IMR-90 (cell line): ENCODE measurements at regions not wholly inside any gene's neighbourhood (a gene's known extent, or its start where the extent isn't known, plus 50 kb on each side); places are given as distances from the start of the nearest gene placed in this dataset.

Source experiments
- ATAC-seq: fragments of 200-7000 bp; cut with Tn5 transposase; 2 replicates; pipeline ENCODE4 v1.9.1; 2020; ENCODE audit warnings: low read depth, mild to moderate bottlenecking, moderate library complexity
- BruUV-seq: library from RNA; stranded (reverse); fragments of 400-500 nt; replicated peaks from 2 replicates; lab custom pipeline; 2021; lab: Mats Ljungman, UMichigan
- CTCF ChIA-PET: fragments of 300-600 bp; formaldehyde crosslinking; extraction: SDS; loops from one replicate; lab custom pipeline; 2021; ENCODE audit warnings: antibody characterized with exemption; lab: Yijun Ruan, JAX
- POLR2A ChIA-PET: fragments of 300-600 bp; sonication (Branson Sonifier 250); formaldehyde crosslinking; loops from one replicate; lab custom pipeline; 2022; ENCODE audit warnings: antibody characterized with exemption; ENCODE audit not compliant: unreplicated experiment; lab: Charles Lee
- DNase-seq: peaks from one replicate; pipeline ENCODE4 v3.0.0; 2013
- H2AFZ ChIP-seq: replicated peaks from 2 replicates; pipeline ENCODE3; 2013; ENCODE audit warnings: low read length, mild to moderate bottlenecking; ENCODE audit not compliant: poor library complexity
- H2AK5ac ChIP-seq: 2 replicates; pipeline ENCODE4 v1.6.1; 2013; ENCODE audit warnings: low read depth, low read length, inconsistent platforms
- H2AK9ac ChIP-seq: replicated peaks from 2 replicates; pipeline ENCODE3; 2013; ENCODE audit warnings: mild to moderate bottlenecking, low read depth, low read length, moderate library complexity; ENCODE audit not compliant: poor library complexity
- H2BK120ac ChIP-seq: 2 replicates; pipeline ENCODE4 v1.6.1; 2013; ENCODE audit warnings: low read depth, low read length, inconsistent platforms
- H2BK15ac ChIP-seq: 3 replicates; pipeline ENCODE4 v1.6.1; 2013; ENCODE audit warnings: low read depth, low read length, inconsistent platforms
- H2BK20ac ChIP-seq: 2 replicates; pipeline ENCODE4 v1.6.1; 2013; ENCODE audit warnings: low read depth, mild to moderate bottlenecking, inconsistent platforms, low read length, moderate library complexity
- H2BK5ac ChIP-seq: 2 replicates; pipeline ENCODE4 v1.6.1; 2013; ENCODE audit warnings: mild to moderate bottlenecking, low read depth, low read length, inconsistent platforms; ENCODE audit not compliant: poor library complexity, severe bottlenecking
- H3K14ac ChIP-seq: replicated peaks from 2 replicates; pipeline ENCODE4 v1.6.1; 2013; ENCODE audit warnings: low read depth, low read length, inconsistent platforms
- H3K18ac ChIP-seq: 2 replicates; pipeline ENCODE4 v1.6.1; 2013; ENCODE audit warnings: low read depth, low read length, control low read depth
- H3K23ac ChIP-seq: 2 replicates; pipeline ENCODE4 v1.6.1; 2013; ENCODE audit warnings: low read depth, low read length, inconsistent platforms
- H3K27ac ChIP-seq: 2 replicates; pipeline ENCODE4 v1.5.1; 2013; ENCODE audit warnings: mild to moderate bottlenecking, control low read depth, low read length; ENCODE audit not compliant: insufficient read depth
- H3K27me3 ChIP-seq: 2 replicates; pipeline ENCODE4 v1.6.1; 2013; ENCODE audit warnings: low read length; ENCODE audit not compliant: control insufficient read depth, insufficient read depth
- H3K36me3 ChIP-seq: 2 replicates; pipeline ENCODE4 v1.6.1; 2013; ENCODE audit warnings: low read length, mixed read lengths; ENCODE audit not compliant: control insufficient read depth, insufficient read depth
- H3K4ac ChIP-seq: 2 replicates; pipeline ENCODE4 v1.6.1; 2013; ENCODE audit warnings: low read depth, low read length, inconsistent platforms
- H3K4me1 ChIP-seq: 2 replicates; pipeline ENCODE4 v1.6.1; 2013; ENCODE audit warnings: low read length, mixed read lengths; ENCODE audit not compliant: control insufficient read depth, insufficient read depth
- H3K4me2 ChIP-seq: 2 replicates; pipeline ENCODE4 v1.6.1; 2013; ENCODE audit warnings: low read depth, mild to moderate bottlenecking, control low read depth, low read length, moderate library complexity
- H3K4me3 ChIP-seq: 2 replicates; pipeline ENCODE4 v1.5.1; 2013; ENCODE audit warnings: low read depth, mild to moderate bottlenecking, control low read depth, low read length, moderate library complexity; ENCODE audit not compliant: insufficient read depth
- H3K56ac ChIP-seq: 2 replicates; pipeline ENCODE4 v1.6.1; 2013; ENCODE audit warnings: low read length, inconsistent platforms; ENCODE audit not compliant: insufficient read depth; ENCODE audit errors: extremely low read depth
- H3K79me1 ChIP-seq, 2 experiments: 2 replicates each; pipeline ENCODE4 v1.6.1; 2013; ENCODE audit warnings: low read length in 2 of 2, inconsistent platforms in 1 of 2, low read depth in 1 of 2
- H3K9ac ChIP-seq: 2 replicates; pipeline ENCODE4 v1.6.1; 2013; ENCODE audit warnings: low read depth, low read length, control low read depth
- H3K9me1 ChIP-seq: 2 replicates; pipeline ENCODE4 v1.6.1; 2013; ENCODE audit warnings: low read length, inconsistent platforms; ENCODE audit not compliant: insufficient read depth
- H3K9me3 ChIP-seq: 2 replicates; pipeline ENCODE4 v1.6.1; 2013; ENCODE audit warnings: low read length; ENCODE audit not compliant: control insufficient read depth, insufficient read depth
- H4K20me1 ChIP-seq: 2 replicates; pipeline ENCODE4 v1.6.1; 2013; ENCODE audit warnings: low read length, inconsistent platforms; ENCODE audit not compliant: insufficient read depth
- H4K5ac ChIP-seq: 2 replicates; pipeline ENCODE4 v1.6.1; 2013; ENCODE audit warnings: mild to moderate bottlenecking, low read depth, low read length, control low read depth
- H4K8ac ChIP-seq, 2 experiments: 2 replicates each; pipeline ENCODE4 v1.6.1; 2013; ENCODE audit warnings: low read depth in 2 of 2, low read length in 2 of 2, control low read depth in 1 of 2, inconsistent platforms in 1 of 2
- H4K91ac ChIP-seq: 2 replicates; pipeline ENCODE4 v1.6.1; 2013; ENCODE audit warnings: low read depth, low read length, inconsistent platforms; ENCODE audit not compliant: insufficient read depth
- CEBPB ChIP-seq: IDR thresholded peaks from 2 replicates; pipeline ENCODE4 v1.6.1; 2012; ENCODE audit warnings: low read depth, low read length, improper control_type of control experiment
- CHD1 ChIP-seq: IDR thresholded peaks from 2 replicates; pipeline ENCODE4 v1.6.1; 2012; ENCODE audit warnings: low read depth, low read length, improper control_type of control experiment
- FOS ChIP-seq: fragments of 150-350 bp; IDR thresholded peaks from 2 replicates; pipeline ENCODE4 v1.6.1; 2016; ENCODE audit warnings: low read depth, low read length
- MAFK ChIP-seq: IDR thresholded peaks from 2 replicates; pipeline ENCODE4 v1.6.1; 2012; ENCODE audit warnings: low read depth, low read length, improper control_type of control experiment
- MAZ ChIP-seq: IDR thresholded peaks from 2 replicates; pipeline ENCODE4 v1.6.1; 2012; ENCODE audit warnings: low read depth, mild to moderate bottlenecking, low read length, improper control_type of control experiment, moderate library complexity, borderline replicate concordance
- MXI1 ChIP-seq: IDR thresholded peaks from 2 replicates; pipeline ENCODE4 v1.6.1; 2012; ENCODE audit warnings: low read depth, mild to moderate bottlenecking, low read length, moderate library complexity, borderline replicate concordance
- RFX5 ChIP-seq: IDR thresholded peaks from 2 replicates; pipeline ENCODE4 v1.8.0; 2012; ENCODE audit warnings: low read depth, mild to moderate bottlenecking, low read length, moderate library complexity
- SMC3 ChIP-seq: fragments of 150-350 bp; IDR thresholded peaks from 2 replicates; pipeline ENCODE4 v1.6.1; 2016; ENCODE audit warnings: low read depth, mild to moderate bottlenecking, antibody characterized with exemption, low read length, moderate library complexity
- WGBS, 2 experiments: methylation state at CpG; one replicate each; pipeline versions ENCODE4 v1.1.5 to v1.1.7; 2013; ENCODE audit warnings: missing lambda C conversion rate in 2 of 2; ENCODE audit not compliant: insufficient read length in 1 of 2; ENCODE audit errors: extremely low coverage in 2 of 2; 5-methylcytosine and 5-hydroxymethylcytosine counted together
- dilution Hi-C: fragments of 300-500 bp; cut with HindIII; formaldehyde crosslinking; loops from one replicate; pipeline ENCODE4 v1.14.3; 2018; ENCODE audit warnings: low sequenced_read_pairs; ENCODE audit not compliant: unreplicated experiment
- in situ Hi-C: fragments of 300-500 bp; cut with MboI; formaldehyde crosslinking; loops from 3 replicates; pipeline ENCODE4 v1.14.3; 2019; ENCODE audit warnings: low sequenced_read_pairs, inconsistent platforms, mixed read lengths
- intact Hi-C: fragments of 100-400 bp; cut with micrococcal nuclease; formaldehyde crosslinking; loops from 2 replicates; pipeline ENCODE4 v1.10.0; 2022
- TF ChIP-seq, protein P1 (sequence below): conservative IDR thresholded peaks from 2 replicates; pipeline ENCODE4 v1.5.1; 2012; ENCODE audit warnings: mild to moderate bottlenecking, low read depth, low read length, improper control_type of control experiment
- TF ChIP-seq, protein P2 (sequence below): fragments of 150-350 bp; IDR thresholded peaks from 2 replicates; pipeline ENCODE4 v1.6.1; 2016; ENCODE audit warnings: low read depth, mild to moderate bottlenecking, low read length, moderate library complexity, borderline replicate concordance

DNA sequence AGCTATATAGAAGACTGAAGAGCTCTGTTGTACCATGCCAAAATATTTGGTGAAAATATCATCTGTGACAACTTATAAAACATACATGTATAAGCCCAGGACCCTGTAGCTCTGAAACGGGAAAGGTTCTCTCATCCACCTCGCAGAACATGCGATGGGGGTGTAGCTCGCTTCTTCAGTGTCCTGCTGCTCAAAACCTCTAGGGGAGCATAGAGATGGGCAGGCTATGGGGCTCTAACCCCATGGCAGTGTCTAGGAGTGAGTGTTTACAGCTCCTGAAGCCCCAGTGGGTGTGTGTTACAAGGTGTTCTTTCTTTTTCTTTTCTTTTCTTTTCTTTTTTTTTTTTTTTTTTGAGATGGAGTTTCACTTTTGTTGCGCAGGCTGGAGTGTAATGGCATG is 505.2 kb upstream of the SYNCRIP start:
- H3K9me1 ChIP-seq: no peaks in the 10 kb centered on the region
- no CpG with 5 or more reads among the region's 5 CpGs for WGBS, 2 experiments
- DNase-seq (no peak), ATAC-seq (no peak)
- no peaks in the 10 kb centered on the region for H3K27me3 ChIP-seq
- no peak overlapping the region for H2BK20ac ChIP-seq
- H3K4me2 ChIP-seq: no peak overlapping the region
- no peak overlapping the region for H2BK15ac ChIP-seq
- BruUV-seq: no TSS peak
- H2BK5ac ChIP-seq: no peak overlapping the region
- no peaks in the 10 kb centered on the region for H4K20me1 ChIP-seq
- H2AK9ac ChIP-seq: no peak overlapping the region
- in situ Hi-C loops (no loop called here), intact Hi-C loops (no loop called here), dilution Hi-C loops (no loop called here)
- H2AK5ac ChIP-seq: no peak overlapping the region
- ChIA-PET CTCF (no interaction called here), POLR2A (no interaction called here)
- H3K4me1 ChIP-seq: no peaks in the 10 kb centered on the region
- no peak overlapping the region for H3K4me3 ChIP-seq
- H3K4ac ChIP-seq: no peak overlapping the region
- H3K9ac ChIP-seq: no peak overlapping the region
- no peak overlapping the region for H3K18ac ChIP-seq
- peaks cover 7% of the 10 kb centered on the region; the same call in 1 of the 2 replicates for H3K9me3 ChIP-seq
- no peaks in the 10 kb centered on the region for H3K79me1 ChIP-seq
- no peak overlapping the region for H2AFZ ChIP-seq
- H3K36me3 ChIP-seq: no peaks in the 10 kb centered on the region
- no peak overlapping the region for H4K5ac ChIP-seq
- H4K8ac ChIP-seq: no peak overlapping the region
- no peak overlapping the region for H3K14ac ChIP-seq
- no peak overlapping the region for H2BK120ac ChIP-seq
- no peak overlapping the region for H3K27ac ChIP-seq
- TF ChIP-seq SMC3 (no peak), MXI1 (no peak), FOS (no peak), CHD1 (no peak), CEBPB (no peak), MAZ (no peak), RFX5 (no peak), MAFK (no peak)
- TF ChIP-seq, protein P1, sequence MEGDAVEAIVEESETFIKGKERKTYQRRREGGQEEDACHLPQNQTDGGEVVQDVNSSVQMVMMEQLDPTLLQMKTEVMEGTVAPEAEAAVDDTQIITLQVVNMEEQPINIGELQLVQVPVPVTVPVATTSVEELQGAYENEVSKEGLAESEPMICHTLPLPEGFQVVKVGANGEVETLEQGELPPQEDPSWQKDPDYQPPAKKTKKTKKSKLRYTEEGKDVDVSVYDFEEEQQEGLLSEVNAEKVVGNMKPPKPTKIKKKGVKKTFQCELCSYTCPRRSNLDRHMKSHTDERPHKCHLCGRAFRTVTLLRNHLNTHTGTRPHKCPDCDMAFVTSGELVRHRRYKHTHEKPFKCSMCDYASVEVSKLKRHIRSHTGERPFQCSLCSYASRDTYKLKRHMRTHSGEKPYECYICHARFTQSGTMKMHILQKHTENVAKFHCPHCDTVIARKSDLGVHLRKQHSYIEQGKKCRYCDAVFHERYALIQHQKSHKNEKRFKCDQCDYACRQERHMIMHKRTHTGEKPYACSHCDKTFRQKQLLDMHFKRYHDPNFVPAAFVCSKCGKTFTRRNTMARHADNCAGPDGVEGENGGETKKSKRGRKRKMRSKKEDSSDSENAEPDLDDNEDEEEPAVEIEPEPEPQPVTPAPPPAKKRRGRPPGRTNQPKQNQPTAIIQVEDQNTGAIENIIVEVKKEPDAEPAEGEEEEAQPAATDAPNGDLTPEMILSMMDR: no peak
- TF ChIP-seq, protein P2, sequence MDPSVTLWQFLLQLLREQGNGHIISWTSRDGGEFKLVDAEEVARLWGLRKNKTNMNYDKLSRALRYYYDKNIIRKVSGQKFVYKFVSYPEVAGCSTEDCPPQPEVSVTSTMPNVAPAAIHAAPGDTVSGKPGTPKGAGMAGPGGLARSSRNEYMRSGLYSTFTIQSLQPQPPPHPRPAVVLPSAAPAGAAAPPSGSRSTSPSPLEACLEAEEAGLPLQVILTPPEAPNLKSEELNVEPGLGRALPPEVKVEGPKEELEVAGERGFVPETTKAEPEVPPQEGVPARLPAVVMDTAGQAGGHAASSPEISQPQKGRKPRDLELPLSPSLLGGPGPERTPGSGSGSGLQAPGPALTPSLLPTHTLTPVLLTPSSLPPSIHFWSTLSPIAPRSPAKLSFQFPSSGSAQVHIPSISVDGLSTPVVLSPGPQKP: no peak
- H3K56ac ChIP-seq: no peak overlapping the region
- no peak overlapping the region for H3K23ac ChIP-seq
- no peak overlapping the region for H4K91ac ChIP-seq
